ENCODE measurements at regions not wholly inside any gene's neighbourhood (a gene's known extent, or its start where the extent isn't known, plus 50 kb on each side); places are given as distances from the start of the nearest gene placed in this dataset.

GRCh38 chrX:106391284-106391911 lies 220.4 kb upstream of the RADX start:
- POLR2A ChIA-PET: no interaction called here
- TF ChIP-seq ZNF460 (CRISPR knock-in tag; IDR thresholded peaks at IDR 0.05; ENCODE audit: borderline replicate concordance) (no peak), NAIF1 (CRISPR knock-in tag; IDR thresholded peaks at IDR 0.05; ENCODE audit: borderline replicate concordance) (no peak), NFIC (IDR thresholded peaks at IDR 0.05; ENCODE audit: low read length) (no peak), NKX3-1 (CRISPR knock-in tag; IDR thresholded peaks at IDR 0.05) (no peak), ZNF17 (CRISPR knock-in tag; IDR thresholded peaks at IDR 0.05) (no peak), ZNF567 (CRISPR knock-in tag; IDR thresholded peaks at IDR 0.05; ENCODE audit: borderline replicate concordance) (no peak), MBD4 (IDR thresholded peaks at IDR 0.05; ENCODE audit: borderline replicate concordance, low read length) (no peak), ZFP1 (CRISPR knock-in tag; IDR thresholded peaks at IDR 0.05) (no peak), JDP2 (CRISPR knock-in tag; IDR thresholded peaks at IDR 0.05; ENCODE audit: borderline replicate concordance) (no peak), IRF2 (CRISPR knock-in tag; IDR thresholded peaks at IDR 0.05) (no peak), GLI4 (CRISPR knock-in tag; IDR thresholded peaks at IDR 0.05; ENCODE audit: borderline replicate concordance) (no peak), SRF (IDR thresholded peaks at IDR 0.05; ENCODE audit: low read depth, low read length) (no peak), NCOR1 (IDR thresholded peaks at IDR 0.05; ENCODE audit: borderline replicate concordance, low read length) (no peak), ZNF432 (CRISPR knock-in tag; IDR thresholded peaks at IDR 0.05; ENCODE audit: borderline replicate concordance) (no peak)
- TF ChIP-seq, protein P1, sequence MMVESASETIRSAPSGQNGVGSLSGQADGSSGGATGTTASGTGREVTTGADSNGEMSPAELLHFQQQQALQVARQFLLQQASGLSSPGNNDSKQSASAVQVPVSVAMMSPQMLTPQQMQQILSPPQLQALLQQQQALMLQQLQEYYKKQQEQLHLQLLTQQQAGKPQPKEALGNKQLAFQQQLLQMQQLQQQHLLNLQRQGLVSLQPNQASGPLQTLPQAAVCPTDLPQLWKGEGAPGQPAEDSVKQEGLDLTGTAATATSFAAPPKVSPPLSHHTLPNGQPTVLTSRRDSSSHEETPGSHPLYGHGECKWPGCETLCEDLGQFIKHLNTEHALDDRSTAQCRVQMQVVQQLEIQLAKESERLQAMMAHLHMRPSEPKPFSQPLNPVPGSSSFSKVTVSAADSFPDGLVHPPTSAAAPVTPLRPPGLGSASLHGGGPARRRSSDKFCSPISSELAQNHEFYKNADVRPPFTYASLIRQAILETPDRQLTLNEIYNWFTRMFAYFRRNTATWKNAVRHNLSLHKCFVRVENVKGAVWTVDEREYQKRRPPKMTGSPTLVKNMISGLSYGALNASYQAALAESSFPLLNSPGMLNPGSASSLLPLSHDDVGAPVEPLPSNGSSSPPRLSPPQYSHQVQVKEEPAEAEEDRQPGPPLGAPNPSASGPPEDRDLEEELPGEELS (CRISPR knock-in tag; IDR thresholded peaks at IDR 0.05): no peak
- Histone ChIP-seq H3K27me3 (ENCODE audit: control insufficient read depth in 1 of 2, insufficient read depth in 2 of 2, low read length in 2 of 2) (no peaks in the 10 kb centered on the region), H3K4me1 (ENCODE audit: insufficient read depth, low read length) (no peaks in the 10 kb centered on the region), H3K4me2 (ENCODE audit: low read depth, low read length) (no peak overlapping the region), H3K79me2 (ENCODE audit: insufficient read depth, low read length) (no peaks in the 10 kb centered on the region), H3K9me3 (ENCODE audit: low read length) (no peaks in the 10 kb centered on the region), H3K36me3 (replicated peaks in 1 of 2; ENCODE audit: control insufficient read depth in 1 of 2, insufficient read depth in 2 of 2, low read length in 2 of 2) (no peaks in the 10 kb centered on the region), H4K20me1 (ENCODE audit: insufficient read depth, low read length) (no peaks in the 10 kb centered on the region), H3K4me3 (replicated peaks in 1 of 3; ENCODE audit: insufficient read depth in 1 of 3, low read depth in 2 of 3, low read length in 3 of 3) (no peak overlapping the region), H2AFZ (ENCODE audit: low read length) (no peak overlapping the region), H3K27ac (ENCODE audit: extremely low read length, insufficient read depth, low read length) (no peak overlapping the region), H3K9ac (ENCODE audit: insufficient read depth, low read depth, low read length) (no peak overlapping the region)
- CTCF ChIA-PET (ENCODE audit: low intra/inter-chr PET ratio, low total read pairs): no interaction called here
- no peak for DNase-seq (ENCODE audit: low spot score)
- 7% methylated on average over 2 of the region's 4 CpGs for WGBS (ENCODE audit: low lambda C conversion rate)
- no TSS peak for BruUV-seq (replicated peaks)
- FAIRE-seq: no peak
- no peak for ATAC-seq
- in situ Hi-C loops (cut with HindIII; ENCODE audit: extremely low pct_ligation_motif_present, low pct_unique_long_range_greater_than_20kb) (loop anchor here (10.0 kb wide), 1 partner anchor 217 kb away; no protein-coding TSS in a partner anchor), intact Hi-C loops (cut with micrococcal nuclease; ENCODE audit: unreplicated experiment) (no loop called here)

All from HepG2 (cell line).